H1 (cell line): ENCODE measurements at regions not wholly inside any gene's neighbourhood (a gene's known extent, or its start where the extent isn't known, plus 50 kb on each side); places are given as distances from the start of the nearest gene placed in this dataset.

Experiments
- CTCF ChIA-PET: fragments of 300-600 bp; sonication (Branson Sonifier 250); formaldehyde crosslinking; loops from one replicate; lab custom pipeline; 2021; ENCODE audit not compliant: partially characterized antibody; lab: Charles Lee
- POLR2A ChIA-PET: fragments of 300-600 bp; sonication (Branson Sonifier 250); formaldehyde crosslinking; loops from one replicate; lab custom pipeline; 2021; ENCODE audit warnings: inconsistent platforms; ENCODE audit not compliant: partially characterized antibody; lab: Charles Lee
- DNase-seq, 2 experiments: peaks; one replicate each; pipeline versions ENCODE4 v3.0.0 to v3.0.0-alpha.2; 2010 to 2022; ENCODE audit warnings: low spot score in 2 of 2, low read depth in 1 of 2, mixed read lengths in 1 of 2
- FAIRE-seq: peaks from 2 replicates; lab custom pipeline; 2011; peaks lifted over from hg19 to GRCh38; lab: Jason Lieb, UNC
- H2AFZ ChIP-seq: 2 replicates; pipeline ENCODE4 v1.8.1; 2012; ENCODE audit warnings: low read length, inconsistent platforms
- H2AK5ac ChIP-seq: 2 replicates; pipeline ENCODE4 v1.6.1; 2013; ENCODE audit warnings: low read depth, low read length
- H2BK120ac ChIP-seq: replicated peaks from 2 replicates; pipeline ENCODE3; 2013; ENCODE audit warnings: low read depth, low read length, inconsistent platforms
- H2BK12ac ChIP-seq: 2 replicates; pipeline ENCODE4 v1.6.1; 2013; ENCODE audit warnings: low read depth, low read length
- H2BK15ac ChIP-seq: 2 replicates; pipeline ENCODE4 v1.6.1; 2013; ENCODE audit warnings: low read length
- H2BK20ac ChIP-seq: 2 replicates; pipeline ENCODE4 v1.6.1; 2013; ENCODE audit warnings: low read length
- H2BK5ac ChIP-seq: 2 replicates; pipeline ENCODE4 v1.6.1; 2013; ENCODE audit warnings: low read depth, low read length
- H3K14ac ChIP-seq: 2 replicates; pipeline ENCODE4 v1.6.1; 2013; ENCODE audit warnings: inconsistent platforms; ENCODE audit not compliant: insufficient read length
- H3K18ac ChIP-seq: 2 replicates; pipeline ENCODE4 v1.6.1; 2013; ENCODE audit warnings: low read length; ENCODE audit errors: extremely low read depth
- H3K23ac ChIP-seq: 2 replicates; pipeline ENCODE4 v1.6.1; 2013; ENCODE audit warnings: inconsistent platforms; ENCODE audit not compliant: insufficient read length
- H3K23me2 ChIP-seq: 2 replicates; pipeline ENCODE4 v1.6.1; 2013; ENCODE audit warnings: low read depth, low read length
- H3K27ac ChIP-seq: 2 replicates; pipeline ENCODE4 v1.6.1; 2011; ENCODE audit warnings: low read depth, low read length, inconsistent platforms
- H3K27me3 ChIP-seq, 4 experiments: replicated peaks in 1 of 4; 1 replicate in 1 of 4; 2 replicates in 3 of 4; pipeline versions ENCODE4 v1.6.1 to v1.8.1; 2011 to 2013; ENCODE audit warnings: low read length in 3 of 4, mild to moderate bottlenecking in 3 of 4, inconsistent platforms in 2 of 4, mixed read lengths in 2 of 4, moderate library complexity in 1 of 4; ENCODE audit not compliant: control insufficient read depth in 3 of 4, insufficient read depth in 3 of 4; ENCODE audit errors: extremely low read depth in 1 of 4
- H3K36me3 ChIP-seq, 4 experiments: 2 replicates each; pipeline versions ENCODE4 v1.6.1 to v1.8.1; 2011 to 2013; ENCODE audit warnings: mild to moderate bottlenecking in 4 of 4, low read length in 3 of 4, moderate library complexity in 2 of 4, control low read depth in 1 of 4, inconsistent platforms in 1 of 4; ENCODE audit not compliant: insufficient read depth in 4 of 4, control insufficient read depth in 2 of 4
- H3K4ac ChIP-seq: replicated peaks from 2 replicates; pipeline ENCODE3; 2013; ENCODE audit warnings: low read length, low read depth, mixed read lengths, inconsistent platforms; ENCODE audit not compliant: insufficient read length
- H3K4me1 ChIP-seq, 4 experiments: replicated peaks in 1 of 4; 1 replicate in 1 of 4; 2 replicates in 3 of 4; pipeline versions ENCODE4 v1.6.1 to v1.8.1; 2011 to 2013; ENCODE audit warnings: low read length in 3 of 4, inconsistent platforms in 2 of 4, mixed read lengths in 1 of 4; ENCODE audit not compliant: insufficient read depth in 4 of 4, control insufficient read depth in 3 of 4
- H3K4me2 ChIP-seq, 2 experiments: 2 replicates each; pipeline versions ENCODE4 v1.6.1 to v1.8.1; 2011 to 2013; ENCODE audit warnings: low read depth in 2 of 2, low read length in 2 of 2, control low read depth in 1 of 2, inconsistent platforms in 1 of 2, mild to moderate bottlenecking in 1 of 2; ENCODE audit not compliant: insufficient read depth in 1 of 2
- H3K4me3 ChIP-seq, 4 experiments: fragments of 200-600, 300-600 bp in 1 of 4; sonication (generic), shearing (Covaris generic), sonication (Bioruptor Twin) in 1 of 4; 2 replicates each; pipeline versions ENCODE4 v1.5.1 to v1.8.1; 2011 to 2016; ENCODE audit warnings: low read length in 4 of 4, low read depth in 3 of 4, control low read depth in 2 of 4, inconsistent platforms in 2 of 4, mild to moderate bottlenecking in 2 of 4, mixed read lengths in 1 of 4, moderate library complexity in 1 of 4; ENCODE audit not compliant: insufficient read depth in 2 of 4; ENCODE audit errors: extremely low read depth in 1 of 4
- H3K56ac ChIP-seq: replicated peaks from 2 replicates; pipeline ENCODE3; 2013; ENCODE audit warnings: low read depth, mild to moderate bottlenecking, mixed read lengths, low read length, inconsistent platforms; ENCODE audit not compliant: insufficient read length
- H3K79me1 ChIP-seq: 2 replicates; pipeline ENCODE4 v1.6.1; 2013; ENCODE audit warnings: low read depth, low read length, control low read depth
- H3K79me2 ChIP-seq, 2 experiments: 2 replicates each; pipeline versions ENCODE4 v1.6.1 to v1.8.1; 2012 to 2013; ENCODE audit warnings: low read length in 2 of 2, mild to moderate bottlenecking in 2 of 2, inconsistent platforms in 1 of 2; ENCODE audit not compliant: insufficient read depth in 2 of 2, control insufficient read depth in 1 of 2
- H3K9ac ChIP-seq, 4 experiments: replicated peaks in 1 of 4; 1 replicate in 1 of 4; 2 replicates in 3 of 4; pipeline versions ENCODE4 v1.6.1 to v1.8.1; 2011 to 2013; ENCODE audit warnings: low read depth in 3 of 4, low read length in 3 of 4, control low read depth in 2 of 4, mild to moderate bottlenecking in 2 of 4, moderate library complexity in 2 of 4, inconsistent platforms in 1 of 4; ENCODE audit errors: extremely low read depth in 1 of 4
- H3K9me3 ChIP-seq, 2 experiments: 2 replicates each; pipeline versions ENCODE4 v1.6.1 to v1.8.1; 2012 to 2013; ENCODE audit warnings: mild to moderate bottlenecking in 2 of 2, moderate library complexity in 2 of 2, control low read depth in 1 of 2, inconsistent platforms in 1 of 2, low read depth in 1 of 2, low read length in 1 of 2, mixed read lengths in 1 of 2; ENCODE audit not compliant: insufficient read depth in 2 of 2
- H4K20me1 ChIP-seq, 2 experiments: replicated peaks in 1 of 2; 2 replicates each; pipeline versions ENCODE3 to v1.8.1; 2011 to 2013; ENCODE audit warnings: inconsistent platforms in 2 of 2, low read length in 2 of 2, mild to moderate bottlenecking in 1 of 2; ENCODE audit not compliant: insufficient read depth in 2 of 2, control insufficient read depth in 1 of 2
- H4K5ac ChIP-seq: 2 replicates; pipeline ENCODE4 v1.6.1; 2013; ENCODE audit warnings: low read length, low read depth, mixed read lengths, inconsistent platforms; ENCODE audit not compliant: insufficient read length
- H4K8ac ChIP-seq: 2 replicates; pipeline ENCODE4 v1.8.0; 2013; ENCODE audit warnings: mild to moderate bottlenecking, moderate library complexity, low read length, inconsistent platforms; ENCODE audit not compliant: insufficient read depth; ENCODE audit errors: extremely low read depth
- H4K91ac ChIP-seq: replicated peaks from 2 replicates; pipeline ENCODE3; 2013; ENCODE audit warnings: low read length, mixed read lengths, inconsistent platforms; ENCODE audit not compliant: insufficient read length
- ASH2L ChIP-seq: fragments of 200-600, 300-600 bp; sonication (generic); IDR thresholded peaks from one replicate; pipeline ENCODE4 v1.7.1; 2017; ENCODE audit warnings: low read length
- CHD2 ChIP-seq: IDR thresholded peaks from 2 replicates; pipeline ENCODE4 v1.6.1; 2012; ENCODE audit warnings: low read length, improper control_type of control experiment
- CTBP2 ChIP-seq: IDR thresholded peaks from 2 replicates; pipeline ENCODE4 v1.7.0; 2011; ENCODE audit warnings: borderline replicate concordance, mild to moderate bottlenecking, moderate library complexity, mixed read lengths, low read length; ENCODE audit not compliant: insufficient read depth, insufficient read length
- JUN ChIP-seq: IDR thresholded peaks from 2 replicates; pipeline ENCODE4 v1.6.1; 2011; ENCODE audit warnings: low read depth, mild to moderate bottlenecking, improper control_type of control experiment, low read length
- JUND ChIP-seq: IDR thresholded peaks from 2 replicates; pipeline ENCODE4 v1.6.1; 2011; ENCODE audit warnings: mild to moderate bottlenecking, improper control_type of control experiment, low read length
- MAFK ChIP-seq: IDR thresholded peaks from 2 replicates; pipeline ENCODE4 v1.6.1; 2012; ENCODE audit warnings: low read depth, mild to moderate bottlenecking, improper control_type of control experiment, low read length
- SIRT6 ChIP-seq: IDR thresholded peaks from one replicate; pipeline ENCODE4 v1.7.1; 2012; ENCODE audit warnings: low read length, inconsistent platforms
- SIX5 ChIP-seq: IDR thresholded peaks from 2 replicates; pipeline ENCODE4 v1.6.1; 2011; ENCODE audit warnings: mild to moderate bottlenecking, low read depth, low read length
- SP2 ChIP-seq: IDR thresholded peaks from 2 replicates; pipeline ENCODE4 v1.6.1; 2012; ENCODE audit warnings: mild to moderate bottlenecking, low read length, inconsistent platforms
- TAF7 ChIP-seq: optimal IDR thresholded peaks from 2 replicates; pipeline ENCODE3; 2011; ENCODE audit warnings: low read depth, mild to moderate bottlenecking, inconsistent platforms, low read length, moderate library complexity, borderline replicate concordance
- YY1 ChIP-seq: IDR thresholded peaks from 2 replicates; pipeline ENCODE4 v1.6.1; 2011; ENCODE audit warnings: low read depth, mild to moderate bottlenecking, low read length
- WGBS, 2 experiments: shearing (Covaris generic) in 1 of 2; methylation state at CpG; one replicate each; pipeline versions ENCODE4 v1.1.6 to v1.1.7; 2013 to 2015; ENCODE audit warnings: low lambda C conversion rate in 2 of 2, mixed read lengths in 2 of 2, inconsistent platforms in 1 of 2, low coverage in 1 of 2, missing lambda C conversion rate in 1 of 2; ENCODE audit not compliant: insufficient replicate concordance in 2 of 2, insufficient coverage in 1 of 2, insufficient read length in 1 of 2; ENCODE audit errors: extremely low coverage in 1 of 2, missing lambda C conversion rate in 1 of 2; 5-methylcytosine and 5-hydroxymethylcytosine counted together
- TF ChIP-seq, protein P1 (sequence below): IDR thresholded peaks from 2 replicates; pipeline ENCODE4 v1.6.1; 2012; ENCODE audit warnings: inconsistent platforms

DNA sequence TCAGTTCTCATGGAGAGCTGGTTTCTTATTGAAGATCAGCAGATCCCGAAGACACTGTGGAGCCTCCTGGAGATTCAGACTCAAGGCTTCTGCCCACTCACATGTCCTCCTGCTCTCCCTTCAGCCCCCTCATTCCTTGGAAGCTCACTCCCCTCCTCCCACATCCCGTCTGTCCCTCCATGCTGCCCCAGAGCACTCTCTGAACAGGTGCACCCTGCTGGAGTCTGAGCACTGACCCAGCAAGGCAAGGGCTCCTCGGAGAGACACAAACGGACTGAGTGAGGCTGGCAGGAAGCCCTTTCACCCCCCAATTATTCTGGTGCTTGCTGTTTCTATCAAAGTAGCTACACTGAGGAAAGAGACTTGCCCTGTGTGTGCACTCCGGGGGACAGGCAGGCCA is 374.0 kb downstream of the UQCRFS1 start:
- Histone ChIP-seq H3K4ac (no peak overlapping the region), H3K27me3 (peaks cover 0 to 2% (median 0%) of the 10 kb centered on the region in 4 experiments; a peak in 2 of 7 replicates), H3K56ac (no peak overlapping the region), H3K4me1 (peaks cover 0 to 14% (median 6%) of the 10 kb centered on the region in 4 experiments; a peak in 6 of 7 replicates), H2AK5ac (no peak overlapping the region), H4K20me1 (no peaks in the 10 kb centered on the region), H2BK12ac (no peak overlapping the region), H3K23ac (no peak overlapping the region), H4K5ac (no peak overlapping the region), H3K79me1 (no peaks in the 10 kb centered on the region), H2BK5ac (no peak overlapping the region), H4K91ac (no peak overlapping the region), H2AFZ (no peak overlapping the region), H2BK15ac (no peak overlapping the region), H3K18ac (no peak overlapping the region), H3K14ac (no peak overlapping the region), H3K4me2 (no peak overlapping the region), H3K9ac (no peak overlapping the region), H3K36me3 (no peaks in the 10 kb centered on the region), H3K4me3 (no peak overlapping the region), H3K79me2 (no peaks in the 10 kb centered on the region), H4K8ac (no peak overlapping the region), H3K23me2 (no peaks in the 10 kb centered on the region), H3K27ac (no peak overlapping the region), H3K9me3 (no peaks in the 10 kb centered on the region), H2BK120ac (no peak overlapping the region), H2BK20ac (no peak overlapping the region)
- TF ChIP-seq JUN = no peak
- no peak for TF ChIP-seq ASH2L
- no peak for TF ChIP-seq SIRT6
- TF ChIP-seq CHD2 = no peak
- TF ChIP-seq MAFK = no peak
- TF ChIP-seq JUND = no peak
- no peak for TF ChIP-seq YY1
- TF ChIP-seq, protein P1, sequence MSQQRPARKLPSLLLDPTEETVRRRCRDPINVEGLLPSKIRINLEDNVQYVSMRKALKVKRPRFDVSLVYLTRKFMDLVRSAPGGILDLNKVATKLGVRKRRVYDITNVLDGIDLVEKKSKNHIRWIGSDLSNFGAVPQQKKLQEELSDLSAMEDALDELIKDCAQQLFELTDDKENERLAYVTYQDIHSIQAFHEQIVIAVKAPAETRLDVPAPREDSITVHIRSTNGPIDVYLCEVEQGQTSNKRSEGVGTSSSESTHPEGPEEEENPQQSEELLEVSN = no peak
- no peak for TF ChIP-seq SP2
- TF ChIP-seq TAF7 = no peak
- TF ChIP-seq CTBP2 = no peak
- TF ChIP-seq SIX5 = no peak
- CTCF ChIA-PET = interaction anchor here (1.1 to 4.2 kb wide), 3 partner anchors 14 to 399 kb away, joined by 3 to 16 read pairs (median 3); no protein-coding TSS in a partner anchor
- 84% methylated on average over 5 of the region's 5 CpGs; no CpG with 5 or more reads in 1 of the 2 experiments for WGBS, 2 experiments
- POLR2A ChIA-PET = no interaction called here
- no peak for DNase-seq
- no peak for FAIRE-seq
